H1 (cell line): ENCODE measurements at regions not wholly inside any gene's neighbourhood (a gene's known extent, or its start where the extent isn't known, plus 50 kb on each side); places are given as distances from the start of the nearest gene placed in this dataset.

Experiments used
- CTCF ChIA-PET: fragments of 300-600 bp; sonication (Branson Sonifier 250); formaldehyde crosslinking; loops from one replicate; lab custom pipeline; 2021; ENCODE audit not compliant: partially characterized antibody; lab: Charles Lee
- POLR2A ChIA-PET: fragments of 300-600 bp; sonication (Branson Sonifier 250); formaldehyde crosslinking; loops from one replicate; lab custom pipeline; 2021; ENCODE audit warnings: inconsistent platforms; ENCODE audit not compliant: partially characterized antibody; lab: Charles Lee
- DNase-seq, 2 experiments: peaks; one replicate each; pipeline versions ENCODE4 v3.0.0 to v3.0.0-alpha.2; 2010 to 2022; ENCODE audit warnings: low spot score in 2 of 2, low read depth in 1 of 2, mixed read lengths in 1 of 2
- FAIRE-seq: peaks from 2 replicates; lab custom pipeline; 2011; peaks lifted over from hg19 to GRCh38; lab: Jason Lieb, UNC
- H2AFZ ChIP-seq: 2 replicates; pipeline ENCODE4 v1.8.1; 2012; ENCODE audit warnings: low read length, inconsistent platforms
- H2AK5ac ChIP-seq: 2 replicates; pipeline ENCODE4 v1.6.1; 2013; ENCODE audit warnings: low read depth, low read length
- H2BK120ac ChIP-seq: replicated peaks from 2 replicates; pipeline ENCODE3; 2013; ENCODE audit warnings: low read depth, low read length, inconsistent platforms
- H2BK12ac ChIP-seq: 2 replicates; pipeline ENCODE4 v1.6.1; 2013; ENCODE audit warnings: low read depth, low read length
- H2BK15ac ChIP-seq: 2 replicates; pipeline ENCODE4 v1.6.1; 2013; ENCODE audit warnings: low read length
- H2BK20ac ChIP-seq: 2 replicates; pipeline ENCODE4 v1.6.1; 2013; ENCODE audit warnings: low read length
- H2BK5ac ChIP-seq: 2 replicates; pipeline ENCODE4 v1.6.1; 2013; ENCODE audit warnings: low read depth, low read length
- H3K14ac ChIP-seq: 2 replicates; pipeline ENCODE4 v1.6.1; 2013; ENCODE audit warnings: inconsistent platforms; ENCODE audit not compliant: insufficient read length
- H3K18ac ChIP-seq: 2 replicates; pipeline ENCODE4 v1.6.1; 2013; ENCODE audit warnings: low read length; ENCODE audit errors: extremely low read depth
- H3K23ac ChIP-seq: 2 replicates; pipeline ENCODE4 v1.6.1; 2013; ENCODE audit warnings: inconsistent platforms; ENCODE audit not compliant: insufficient read length
- H3K23me2 ChIP-seq: 2 replicates; pipeline ENCODE4 v1.6.1; 2013; ENCODE audit warnings: low read depth, low read length
- H3K27ac ChIP-seq: 2 replicates; pipeline ENCODE4 v1.6.1; 2011; ENCODE audit warnings: low read depth, low read length, inconsistent platforms
- H3K27me3 ChIP-seq, 4 experiments: replicated peaks in 1 of 4; 1 replicate in 1 of 4; 2 replicates in 3 of 4; pipeline versions ENCODE4 v1.6.1 to v1.8.1; 2011 to 2013; ENCODE audit warnings: low read length in 3 of 4, mild to moderate bottlenecking in 3 of 4, inconsistent platforms in 2 of 4, mixed read lengths in 2 of 4, moderate library complexity in 1 of 4; ENCODE audit not compliant: control insufficient read depth in 3 of 4, insufficient read depth in 3 of 4; ENCODE audit errors: extremely low read depth in 1 of 4
- H3K36me3 ChIP-seq, 4 experiments: 2 replicates each; pipeline versions ENCODE4 v1.6.1 to v1.8.1; 2011 to 2013; ENCODE audit warnings: mild to moderate bottlenecking in 4 of 4, low read length in 3 of 4, moderate library complexity in 2 of 4, control low read depth in 1 of 4, inconsistent platforms in 1 of 4; ENCODE audit not compliant: insufficient read depth in 4 of 4, control insufficient read depth in 2 of 4
- H3K4ac ChIP-seq: replicated peaks from 2 replicates; pipeline ENCODE3; 2013; ENCODE audit warnings: low read length, low read depth, mixed read lengths, inconsistent platforms; ENCODE audit not compliant: insufficient read length
- H3K4me1 ChIP-seq, 4 experiments: replicated peaks in 1 of 4; 1 replicate in 1 of 4; 2 replicates in 3 of 4; pipeline versions ENCODE4 v1.6.1 to v1.8.1; 2011 to 2013; ENCODE audit warnings: low read length in 3 of 4, inconsistent platforms in 2 of 4, mixed read lengths in 1 of 4; ENCODE audit not compliant: insufficient read depth in 4 of 4, control insufficient read depth in 3 of 4
- H3K4me2 ChIP-seq, 2 experiments: 2 replicates each; pipeline versions ENCODE4 v1.6.1 to v1.8.1; 2011 to 2013; ENCODE audit warnings: low read depth in 2 of 2, low read length in 2 of 2, control low read depth in 1 of 2, inconsistent platforms in 1 of 2, mild to moderate bottlenecking in 1 of 2; ENCODE audit not compliant: insufficient read depth in 1 of 2
- H3K4me3 ChIP-seq, 4 experiments: fragments of 200-600, 300-600 bp in 1 of 4; sonication (generic), shearing (Covaris generic), sonication (Bioruptor Twin) in 1 of 4; 2 replicates each; pipeline versions ENCODE4 v1.5.1 to v1.8.1; 2011 to 2016; ENCODE audit warnings: low read length in 4 of 4, low read depth in 3 of 4, control low read depth in 2 of 4, inconsistent platforms in 2 of 4, mild to moderate bottlenecking in 2 of 4, mixed read lengths in 1 of 4, moderate library complexity in 1 of 4; ENCODE audit not compliant: insufficient read depth in 2 of 4; ENCODE audit errors: extremely low read depth in 1 of 4
- H3K56ac ChIP-seq: replicated peaks from 2 replicates; pipeline ENCODE3; 2013; ENCODE audit warnings: low read depth, mild to moderate bottlenecking, mixed read lengths, low read length, inconsistent platforms; ENCODE audit not compliant: insufficient read length
- H3K79me1 ChIP-seq: 2 replicates; pipeline ENCODE4 v1.6.1; 2013; ENCODE audit warnings: low read depth, low read length, control low read depth
- H3K79me2 ChIP-seq, 2 experiments: 2 replicates each; pipeline versions ENCODE4 v1.6.1 to v1.8.1; 2012 to 2013; ENCODE audit warnings: low read length in 2 of 2, mild to moderate bottlenecking in 2 of 2, inconsistent platforms in 1 of 2; ENCODE audit not compliant: insufficient read depth in 2 of 2, control insufficient read depth in 1 of 2
- H3K9ac ChIP-seq, 4 experiments: replicated peaks in 1 of 4; 1 replicate in 1 of 4; 2 replicates in 3 of 4; pipeline versions ENCODE4 v1.6.1 to v1.8.1; 2011 to 2013; ENCODE audit warnings: low read depth in 3 of 4, low read length in 3 of 4, control low read depth in 2 of 4, mild to moderate bottlenecking in 2 of 4, moderate library complexity in 2 of 4, inconsistent platforms in 1 of 4; ENCODE audit errors: extremely low read depth in 1 of 4
- H3K9me3 ChIP-seq, 2 experiments: 2 replicates each; pipeline versions ENCODE4 v1.6.1 to v1.8.1; 2012 to 2013; ENCODE audit warnings: mild to moderate bottlenecking in 2 of 2, moderate library complexity in 2 of 2, control low read depth in 1 of 2, inconsistent platforms in 1 of 2, low read depth in 1 of 2, low read length in 1 of 2, mixed read lengths in 1 of 2; ENCODE audit not compliant: insufficient read depth in 2 of 2
- H4K20me1 ChIP-seq, 2 experiments: replicated peaks in 1 of 2; 2 replicates each; pipeline versions ENCODE3 to v1.8.1; 2011 to 2013; ENCODE audit warnings: inconsistent platforms in 2 of 2, low read length in 2 of 2, mild to moderate bottlenecking in 1 of 2; ENCODE audit not compliant: insufficient read depth in 2 of 2, control insufficient read depth in 1 of 2
- H4K5ac ChIP-seq: 2 replicates; pipeline ENCODE4 v1.6.1; 2013; ENCODE audit warnings: low read length, low read depth, mixed read lengths, inconsistent platforms; ENCODE audit not compliant: insufficient read length
- H4K8ac ChIP-seq: 2 replicates; pipeline ENCODE4 v1.8.0; 2013; ENCODE audit warnings: mild to moderate bottlenecking, moderate library complexity, low read length, inconsistent platforms; ENCODE audit not compliant: insufficient read depth; ENCODE audit errors: extremely low read depth
- H4K91ac ChIP-seq: replicated peaks from 2 replicates; pipeline ENCODE3; 2013; ENCODE audit warnings: low read length, mixed read lengths, inconsistent platforms; ENCODE audit not compliant: insufficient read length
- ATF3 ChIP-seq: IDR thresholded peaks from 2 replicates; pipeline ENCODE4 v1.6.1; 2011; ENCODE audit warnings: low read depth, mild to moderate bottlenecking, low read length; ENCODE audit not compliant: insufficient read depth
- CEBPB ChIP-seq: IDR thresholded peaks from 2 replicates; pipeline ENCODE4 v1.6.1; 2012; ENCODE audit warnings: low read depth, low read length
- CHD1 ChIP-seq: IDR thresholded peaks from 2 replicates; pipeline ENCODE4 v1.6.1; 2012; ENCODE audit warnings: low read depth, low read length, improper control_type of control experiment
- CTBP2 ChIP-seq: IDR thresholded peaks from 2 replicates; pipeline ENCODE4 v1.7.0; 2011; ENCODE audit warnings: borderline replicate concordance, mild to moderate bottlenecking, moderate library complexity, mixed read lengths, low read length; ENCODE audit not compliant: insufficient read depth, insufficient read length
- JUND ChIP-seq: IDR thresholded peaks from 2 replicates; pipeline ENCODE4 v1.6.1; 2011; ENCODE audit warnings: mild to moderate bottlenecking, improper control_type of control experiment, low read length
- MAX ChIP-seq: IDR thresholded peaks from 2 replicates; pipeline ENCODE4 v1.6.1; 2012; ENCODE audit warnings: inconsistent platforms
- NANOG ChIP-seq: IDR thresholded peaks from 2 replicates; pipeline ENCODE4 v1.6.1; 2011; ENCODE audit warnings: low read length, low read depth, mild to moderate bottlenecking, inconsistent platforms; ENCODE audit not compliant: insufficient read depth, poor library complexity, severe bottlenecking
- RNF2 ChIP-seq: fragments of 200-900, 300-1000 bp; sonication (generic); IDR thresholded peaks from 2 replicates; pipeline ENCODE4 v1.7.1; 2016; ENCODE audit warnings: borderline replicate concordance, low read depth, mild to moderate bottlenecking, antibody characterized with exemption, low read length; ENCODE audit not compliant: poor library complexity, severe bottlenecking; ENCODE audit errors: missing control alignments
- RXRA ChIP-seq: IDR thresholded peaks from 2 replicates; pipeline ENCODE4 v1.6.1; 2011; ENCODE audit warnings: low read depth, mild to moderate bottlenecking, low read length, moderate library complexity; ENCODE audit not compliant: insufficient read depth
- SIRT6 ChIP-seq: IDR thresholded peaks from one replicate; pipeline ENCODE4 v1.7.1; 2012; ENCODE audit warnings: low read length, inconsistent platforms
- SIX5 ChIP-seq: IDR thresholded peaks from 2 replicates; pipeline ENCODE4 v1.6.1; 2011; ENCODE audit warnings: mild to moderate bottlenecking, low read depth, low read length
- SP2 ChIP-seq: IDR thresholded peaks from 2 replicates; pipeline ENCODE4 v1.6.1; 2012; ENCODE audit warnings: mild to moderate bottlenecking, low read length, inconsistent platforms
- SRF ChIP-seq: IDR thresholded peaks from 2 replicates; pipeline ENCODE4 v1.6.1; 2011; ENCODE audit warnings: mild to moderate bottlenecking, low read depth, low read length, moderate library complexity
- ZNF274 ChIP-seq: IDR thresholded peaks from 2 replicates; pipeline ENCODE4 v1.7.0; 2012; ENCODE audit warnings: low read length, borderline replicate concordance; ENCODE audit errors: extremely low read depth
- WGBS, 2 experiments: shearing (Covaris generic) in 1 of 2; methylation state at CpG; one replicate each; pipeline versions ENCODE4 v1.1.6 to v1.1.7; 2013 to 2015; ENCODE audit warnings: low lambda C conversion rate in 2 of 2, mixed read lengths in 2 of 2, inconsistent platforms in 1 of 2, low coverage in 1 of 2, missing lambda C conversion rate in 1 of 2; ENCODE audit not compliant: insufficient replicate concordance in 2 of 2, insufficient coverage in 1 of 2, insufficient read length in 1 of 2; ENCODE audit errors: extremely low coverage in 1 of 2, missing lambda C conversion rate in 1 of 2; 5-methylcytosine and 5-hydroxymethylcytosine counted together

GRCh38 chr4:3706111-3706511 lies 60.1 kb upstream of the ADRA2C start:
- Histone ChIP-seq H3K23me2 (no peaks in the 10 kb centered on the region), H2BK15ac (peak overlapping the region; percentile 81; the same call in 1 of the 2 replicates), H3K27ac (no peak overlapping the region), H2AK5ac (no peak overlapping the region), H3K4me1 (peaks cover 0 to 18% (median 7%) of the 10 kb centered on the region in 4 experiments; a peak in 6 of 7 replicates), H3K36me3 (no peaks in the 10 kb centered on the region), H2BK12ac (peak overlapping the region; percentile 17; the same call in 1 of the 2 replicates), H2BK20ac (no peak overlapping the region), H2BK5ac (no peak overlapping the region), H3K79me1 (no peaks in the 10 kb centered on the region), H2BK120ac (no peak overlapping the region), H4K20me1 (no peaks in the 10 kb centered on the region), H2AFZ (no peak overlapping the region), H4K5ac (no peak overlapping the region), H3K27me3 (no peaks in the 10 kb centered on the region; a peak in 1 of 7 replicates), H3K4ac (no peak overlapping the region), H3K18ac (no peak overlapping the region; the same call in 1 of the 2 replicates), H3K9ac (no peak overlapping the region), H3K9me3 (no peaks in the 10 kb centered on the region), H4K91ac (no peak overlapping the region), H3K56ac (no peak overlapping the region), H3K79me2 (no peaks in the 10 kb centered on the region), H3K4me2 (no peak overlapping the region), H4K8ac (no peak overlapping the region), H3K14ac (no peak overlapping the region), H3K4me3 (no peak overlapping the region), H3K23ac (no peak overlapping the region)
- ChIA-PET CTCF (interaction anchor here (0.6 to 3.1 kb wide), 5 partner anchors 8 to 840 kb away, joined by 3 to 7 read pairs (median 3); no protein-coding TSS in a partner anchor), POLR2A (interaction anchor here (1.3 kb wide), 1 partner anchor 24 kb away, joined by 3 read pairs; no protein-coding TSS in a partner anchor)
- DNase-seq (no peak), FAIRE-seq (no peak)
- 89% methylated on average over 10 of the region's 10 CpGs; no CpG with 5 or more reads in 1 of the 2 experiments for WGBS, 2 experiments
- no peak for TF ChIP-seq ATF3
- no peak for TF ChIP-seq JUND
- no peak for TF ChIP-seq MAX
- TF ChIP-seq RXRA: no peak
- no peak for TF ChIP-seq CEBPB
- no peak for TF ChIP-seq CHD1
- no peak for TF ChIP-seq SIX5
- no peak for TF ChIP-seq RNF2
- no peak for TF ChIP-seq NANOG
- TF ChIP-seq ZNF274: no peak
- no peak for TF ChIP-seq SIRT6
- no peak for TF ChIP-seq CTBP2
- TF ChIP-seq SP2: no peak
- no peak for TF ChIP-seq SRF
